Coronary artery (tissue), 2 donors: ENCODE measurements at regions not wholly inside any gene's neighbourhood (a gene's known extent, or its start where the extent isn't known, plus 50 kb on each side); places are given as distances from the start of the nearest gene placed in this dataset.

Experiments used
- DNase-seq: peaks from one replicate; pipeline ENCODE4 v3.0.0-alpha.2; 2017; ENCODE audit warnings: low spot score
- H3K27ac ChIP-seq, 2 donors: fragments of 200-600 bp; sonication (generic); one replicate each; pipeline ENCODE4 v1.5.1; 2016 to 2019
- H3K4me3 ChIP-seq: fragments of 200-600 bp; sonication (generic); 2 replicates; pipeline ENCODE4 v1.5.1; 2016; ENCODE audit warnings: mild to moderate bottlenecking, moderate library complexity
- TF ChIP-seq, protein P1 (sequence below): fragments of 200-600 bp; sonication (generic); IDR thresholded peaks from one replicate; pipeline ENCODE4 v1.5.1; 2019; ENCODE audit warnings: antibody characterized with exemption

DNA sequence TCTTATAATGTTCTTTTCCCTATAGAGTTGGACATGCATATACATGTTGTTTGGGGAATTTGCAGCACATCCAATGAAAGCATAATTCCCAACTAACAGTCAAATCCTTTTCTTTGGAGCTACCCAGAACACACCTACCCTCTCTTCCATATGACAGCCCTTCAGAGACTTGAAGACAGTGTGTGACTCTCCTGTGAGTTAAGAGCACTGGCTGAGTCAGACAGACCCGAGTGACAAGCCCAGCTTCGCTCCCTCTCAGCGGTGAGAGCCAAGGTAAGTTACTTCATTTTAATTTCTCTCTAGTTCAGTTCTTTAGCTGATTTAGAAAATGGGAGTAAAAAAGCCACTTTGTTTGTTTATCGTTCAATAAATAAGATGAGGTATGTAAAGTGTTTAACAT, 86.3 kb downstream of the RTL9 start:
- no peak overlapping the region for H3K27ac ChIP-seq
- TF ChIP-seq, protein P1, sequence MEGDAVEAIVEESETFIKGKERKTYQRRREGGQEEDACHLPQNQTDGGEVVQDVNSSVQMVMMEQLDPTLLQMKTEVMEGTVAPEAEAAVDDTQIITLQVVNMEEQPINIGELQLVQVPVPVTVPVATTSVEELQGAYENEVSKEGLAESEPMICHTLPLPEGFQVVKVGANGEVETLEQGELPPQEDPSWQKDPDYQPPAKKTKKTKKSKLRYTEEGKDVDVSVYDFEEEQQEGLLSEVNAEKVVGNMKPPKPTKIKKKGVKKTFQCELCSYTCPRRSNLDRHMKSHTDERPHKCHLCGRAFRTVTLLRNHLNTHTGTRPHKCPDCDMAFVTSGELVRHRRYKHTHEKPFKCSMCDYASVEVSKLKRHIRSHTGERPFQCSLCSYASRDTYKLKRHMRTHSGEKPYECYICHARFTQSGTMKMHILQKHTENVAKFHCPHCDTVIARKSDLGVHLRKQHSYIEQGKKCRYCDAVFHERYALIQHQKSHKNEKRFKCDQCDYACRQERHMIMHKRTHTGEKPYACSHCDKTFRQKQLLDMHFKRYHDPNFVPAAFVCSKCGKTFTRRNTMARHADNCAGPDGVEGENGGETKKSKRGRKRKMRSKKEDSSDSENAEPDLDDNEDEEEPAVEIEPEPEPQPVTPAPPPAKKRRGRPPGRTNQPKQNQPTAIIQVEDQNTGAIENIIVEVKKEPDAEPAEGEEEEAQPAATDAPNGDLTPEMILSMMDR: no peak
- DNase-seq: no peak
- H3K4me3 ChIP-seq: no peak overlapping the region

DNA sequence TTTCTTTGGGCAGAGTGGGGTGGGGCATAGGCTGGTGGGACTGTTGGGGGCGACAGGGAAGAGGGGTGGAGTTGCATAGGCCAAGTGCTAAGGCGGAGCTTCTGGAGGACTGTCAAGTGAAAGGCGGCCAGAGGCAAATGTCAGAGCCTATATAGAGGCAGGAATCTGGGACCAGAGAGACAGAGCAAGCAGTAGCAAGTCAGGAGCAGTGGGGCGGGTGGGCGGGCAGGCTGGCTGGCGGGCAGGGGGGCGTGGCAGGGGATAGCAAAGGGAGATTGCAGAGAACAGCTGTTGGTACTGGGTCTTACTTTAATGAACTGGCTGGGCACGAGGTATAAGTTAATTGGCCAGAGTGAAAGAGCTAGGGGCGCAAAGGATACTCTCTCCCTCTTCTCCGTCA, 89.8 kb downstream of the RTL9 start:
- peak; percentile 24 for DNase-seq
- TF ChIP-seq, protein P1: no peak
- H3K27ac ChIP-seq: no peak overlapping the region
- H3K4me3 ChIP-seq: no peak overlapping the region

DNA sequence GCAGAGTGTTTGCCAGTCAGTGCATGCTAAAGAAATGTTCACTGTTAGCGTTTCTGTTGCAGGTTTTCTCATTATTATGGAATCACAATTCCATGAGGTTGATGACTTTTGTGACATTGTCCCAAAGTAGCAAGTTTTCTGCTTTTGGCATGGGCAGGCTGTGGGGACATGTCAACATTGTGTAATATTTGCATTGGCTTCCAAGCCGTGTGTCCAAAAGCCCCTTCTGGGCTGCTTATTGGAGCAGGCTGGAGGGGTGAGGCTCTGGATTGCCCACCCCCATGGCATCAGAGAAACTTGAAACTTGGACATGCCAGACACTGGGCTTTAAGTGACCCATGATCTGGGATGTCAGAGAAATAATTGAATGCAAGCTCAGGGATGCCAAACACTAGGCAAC, 90.7 kb downstream of the RTL9 start:
- DNase-seq: peak; percentile 26
- TF ChIP-seq, protein P1: no peak
- Histone ChIP-seq H3K4me3 (no peak overlapping the region), H3K27ac (no peak overlapping the region)

DNA sequence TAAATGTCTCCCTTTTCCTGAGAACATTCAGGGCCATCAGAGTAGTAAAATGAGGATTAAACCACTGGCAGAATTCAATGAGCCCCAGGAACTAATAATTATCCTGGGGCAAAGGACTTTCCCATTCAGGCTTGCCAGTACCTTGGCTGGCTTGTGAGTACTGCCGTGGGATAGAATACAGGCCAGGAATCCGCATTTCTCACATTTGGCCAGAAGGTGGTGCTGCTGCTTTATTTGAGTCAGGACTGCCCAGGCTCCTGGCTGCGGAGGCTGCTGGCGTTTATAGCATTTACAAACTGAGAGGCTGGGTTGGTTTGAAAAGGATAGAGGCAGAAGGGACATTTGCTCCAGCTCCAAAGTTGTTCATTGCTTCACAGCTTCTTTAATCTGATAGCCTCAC, 91.4 kb downstream of the RTL9 start:
- no peak overlapping the region for H3K27ac ChIP-seq
- TF ChIP-seq, protein P1: peak; percentile 44
- H3K4me3 ChIP-seq: no peak overlapping the region
- peak; percentile 75 for DNase-seq

DNA sequence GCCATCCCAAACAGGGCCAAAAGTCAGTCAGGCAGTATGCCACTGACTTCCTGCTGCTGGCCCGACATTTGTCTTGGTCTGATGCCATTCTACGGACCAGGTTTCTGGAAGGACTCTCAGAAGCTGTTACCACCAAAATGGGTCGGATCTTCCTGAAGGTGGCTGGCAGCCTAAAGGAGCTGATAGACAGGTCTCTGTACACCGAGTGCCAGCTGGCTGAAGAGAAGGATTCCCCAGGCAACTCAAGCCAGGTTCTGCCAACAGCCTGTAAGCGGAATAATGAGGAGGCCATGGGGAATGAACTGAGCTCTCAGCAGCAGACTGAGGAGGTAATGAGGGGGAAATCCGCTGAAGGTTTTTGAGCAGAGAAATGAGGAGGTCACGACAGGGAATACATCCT, 95.7 kb downstream of the RTL9 start:
- TF ChIP-seq, protein P1: no peak
- no peak for DNase-seq
- H3K27ac ChIP-seq: no peak overlapping the region
- H3K4me3 ChIP-seq: no peak overlapping the region

DNA sequence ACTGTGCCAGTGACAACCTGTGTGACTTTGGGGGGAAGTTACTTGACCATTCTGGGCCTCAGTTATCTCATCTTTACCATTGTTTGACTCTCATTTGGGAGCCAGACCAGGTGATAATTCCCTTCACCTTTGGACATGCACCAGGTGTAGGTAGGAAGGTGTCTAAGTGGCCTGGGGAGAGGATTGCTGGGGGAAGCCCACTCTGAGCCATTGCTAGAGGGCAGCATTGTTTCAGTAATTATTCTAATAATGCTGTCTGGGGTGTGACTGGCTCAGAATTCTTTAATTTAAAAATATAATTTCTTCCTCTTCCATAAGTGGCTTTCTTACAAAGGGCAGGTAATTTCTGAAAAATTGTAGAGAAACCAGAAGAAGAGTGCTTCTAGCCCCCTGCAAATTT, 104.3 kb downstream of the RTL9 start:
- H3K27ac ChIP-seq: no peak overlapping the region
- H3K4me3 ChIP-seq: no peak overlapping the region
- no peak for DNase-seq
- TF ChIP-seq, protein P1: no peak

DNA sequence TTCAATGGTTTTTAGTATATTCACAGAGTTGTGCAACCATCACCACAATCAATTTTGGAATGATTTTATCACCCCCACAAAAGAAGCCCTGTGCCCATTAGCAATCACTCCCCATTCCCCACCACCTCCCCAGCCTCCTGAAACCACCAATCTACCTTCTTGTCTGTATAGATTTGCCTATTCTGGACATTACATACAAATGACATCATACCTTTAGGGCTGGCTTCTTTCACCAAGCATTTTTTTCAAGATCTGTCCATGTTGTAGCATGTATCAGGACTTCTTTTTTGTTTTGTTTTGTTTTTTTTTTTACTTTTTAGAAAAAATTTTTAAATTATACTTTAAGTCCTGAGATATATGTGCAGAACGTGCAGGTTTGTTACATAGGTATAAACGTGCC, 108.1 kb downstream of the RTL9 start:
- no peak for DNase-seq
- no peak overlapping the region for H3K4me3 ChIP-seq
- H3K27ac ChIP-seq: no peak overlapping the region
- TF ChIP-seq, protein P1: no peak
